ENCODE measurements at regions not wholly inside any gene's neighbourhood (a gene's known extent, or its start where the extent isn't known, plus 50 kb on each side); places are given as distances from the start of the nearest gene placed in this dataset.

GRCh38 chr15:31171731-31172130, 70.2 kb upstream of the TRPM1 start:
- intact Hi-C loops (cut with micrococcal nuclease): no loop called here
- no peak for TF ChIP-seq CTCF (IDR thresholded peaks at IDR 0.05; ENCODE audit: borderline replicate concordance)
- no peaks in the 10 kb centered on the region for H3K9me3 ChIP-seq (replicated peaks)
- no peaks in the 10 kb centered on the region for H3K36me3 ChIP-seq
- H3K4me3 ChIP-seq: no peak overlapping the region
- DNase-seq: no peak
- no peaks in the 10 kb centered on the region for H3K4me1 ChIP-seq
- no peak overlapping the region for H3K27ac ChIP-seq (replicated peaks)
- no peaks in the 10 kb centered on the region for H3K27me3 ChIP-seq (ENCODE audit: low read depth)

DNA sequence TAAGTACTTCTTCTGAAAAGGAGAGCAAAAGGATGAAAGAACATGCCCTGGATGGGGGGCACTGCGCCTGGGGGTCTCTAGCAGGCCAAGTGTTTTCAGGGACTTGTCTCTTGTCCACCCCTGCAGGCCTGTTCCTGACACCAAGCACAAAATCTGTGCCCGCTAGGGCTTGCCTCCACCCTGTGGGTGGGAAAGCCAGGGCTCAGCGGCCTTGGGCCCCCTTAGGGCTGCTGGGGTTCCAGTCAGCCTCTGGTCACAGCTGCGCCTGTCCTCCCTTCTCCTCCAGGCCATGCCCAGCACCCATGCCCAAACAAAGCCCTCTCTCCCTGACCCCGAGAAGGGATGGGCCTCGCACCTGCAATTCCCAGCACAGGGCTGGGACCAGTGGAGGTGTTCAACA, 71.1 kb upstream of the TRPM1 start:
- H3K36me3 ChIP-seq: no peaks in the 10 kb centered on the region
- H3K4me3 ChIP-seq: no peak overlapping the region
- no peak for TF ChIP-seq CTCF (IDR thresholded peaks at IDR 0.05; ENCODE audit: borderline replicate concordance)
- H3K4me1 ChIP-seq: no peaks in the 10 kb centered on the region
- no peak overlapping the region for H3K27ac ChIP-seq (replicated peaks)
- no peaks in the 10 kb centered on the region for H3K27me3 ChIP-seq (ENCODE audit: low read depth)
- DNase-seq: no peak
- no peaks in the 10 kb centered on the region for H3K9me3 ChIP-seq (replicated peaks)
- intact Hi-C loops (cut with micrococcal nuclease): no loop called here

DNA sequence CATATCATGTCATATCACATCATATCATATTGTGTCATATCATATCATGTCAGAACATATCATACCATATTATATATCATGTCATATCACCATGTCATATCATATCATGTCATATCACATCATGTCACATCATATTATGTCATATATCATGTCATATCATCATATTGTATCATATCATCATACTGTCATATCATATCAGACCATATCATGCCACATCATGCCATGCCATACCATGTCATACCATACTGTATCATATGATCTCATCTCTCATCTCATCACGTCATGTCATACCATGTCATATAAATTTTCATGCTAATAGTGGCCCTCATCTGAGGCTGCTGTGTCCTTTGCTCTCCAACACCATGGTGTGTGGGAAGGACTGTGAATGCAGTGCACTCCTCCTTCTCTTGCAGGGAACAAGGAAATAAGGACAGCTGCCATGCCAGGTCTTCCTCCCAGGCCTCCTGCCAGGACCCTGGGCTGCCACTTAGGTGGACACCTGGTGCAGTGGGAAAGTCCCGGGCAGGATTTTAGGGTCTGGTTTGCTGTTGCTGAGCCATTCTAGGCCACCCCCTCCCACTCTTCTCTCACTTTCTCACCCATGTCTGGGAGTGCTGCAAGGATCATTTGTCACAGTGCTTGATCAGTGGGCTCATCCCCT, 72.4 kb upstream of the TRPM1 start:
- no peak overlapping the region for H3K4me3 ChIP-seq
- H3K9me3 ChIP-seq (replicated peaks): no peaks in the 10 kb centered on the region
- TF ChIP-seq CTCF (IDR thresholded peaks at IDR 0.05; ENCODE audit: borderline replicate concordance): no peak
- H3K36me3 ChIP-seq: no peaks in the 10 kb centered on the region
- H3K27me3 ChIP-seq (ENCODE audit: low read depth): no peaks in the 10 kb centered on the region
- no peak for DNase-seq
- intact Hi-C loops (cut with micrococcal nuclease): no loop called here
- H3K27ac ChIP-seq (replicated peaks): no peak overlapping the region
- no peaks in the 10 kb centered on the region for H3K4me1 ChIP-seq

DNA sequence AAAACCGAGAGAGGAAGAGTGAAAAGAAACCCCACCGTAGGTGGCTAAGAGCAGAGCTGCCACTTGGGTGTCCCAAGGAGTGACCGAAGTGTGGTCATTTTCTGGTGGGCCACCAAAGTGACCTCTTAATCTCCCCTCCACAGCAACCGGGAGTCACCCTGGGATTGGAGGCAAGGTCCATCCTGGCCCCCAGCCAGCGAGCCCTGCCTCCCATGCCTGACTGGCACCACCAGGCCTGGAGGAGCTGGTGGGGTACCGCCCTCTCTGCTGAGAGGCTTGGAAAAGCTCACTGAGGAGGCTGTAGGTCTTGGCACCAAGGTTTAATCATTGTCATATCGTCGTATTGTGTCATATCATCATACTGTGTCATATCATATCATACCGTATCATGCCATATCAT, 74.0 kb upstream of the TRPM1 start:
- Histone ChIP-seq H3K27me3 (ENCODE audit: low read depth) (no peaks in the 10 kb centered on the region), H3K36me3 (no peaks in the 10 kb centered on the region), H3K4me1 (no peaks in the 10 kb centered on the region), H3K4me3 (no peak overlapping the region), H3K9me3 (replicated peaks) (peaks cover 14% of the 10 kb centered on the region), H3K27ac (replicated peaks) (no peak overlapping the region)
- intact Hi-C loops (cut with micrococcal nuclease): no loop called here
- DNase-seq: no peak
- no peak for TF ChIP-seq CTCF (IDR thresholded peaks at IDR 0.05; ENCODE audit: borderline replicate concordance)

- H3K4me1 ChIP-seq: no peaks in the 10 kb centered on the region
- intact Hi-C loops (cut with micrococcal nuclease): no loop called here
- H3K4me3 ChIP-seq: no peak overlapping the region
- peaks cover 38% of the 10 kb centered on the region for H3K9me3 ChIP-seq (replicated peaks)
- H3K27ac ChIP-seq (replicated peaks): no peak overlapping the region
- TF ChIP-seq CTCF (IDR thresholded peaks at IDR 0.05; ENCODE audit: borderline replicate concordance): no peak
- no peaks in the 10 kb centered on the region for H3K27me3 ChIP-seq (ENCODE audit: low read depth)
- no peaks in the 10 kb centered on the region for H3K36me3 ChIP-seq
- DNase-seq: no peak
Measured at GRCh38 chr15:31177951-31178350, 76.4 kb upstream of the TRPM1 start.

Data from left ventricle myocardium inferior (tissue), 1 donor.